NCI-H2171 (cell line): ENCODE measurements at regions not wholly inside any gene's neighbourhood (a gene's known extent, or its start where the extent isn't known, plus 50 kb on each side); places are given as distances from the start of the nearest gene placed in this dataset.

Experiments used
- DNase-seq: peaks from one replicate; lab custom pipeline; 2025; lab: John Stamatoyannopoulos, UW

DNA sequence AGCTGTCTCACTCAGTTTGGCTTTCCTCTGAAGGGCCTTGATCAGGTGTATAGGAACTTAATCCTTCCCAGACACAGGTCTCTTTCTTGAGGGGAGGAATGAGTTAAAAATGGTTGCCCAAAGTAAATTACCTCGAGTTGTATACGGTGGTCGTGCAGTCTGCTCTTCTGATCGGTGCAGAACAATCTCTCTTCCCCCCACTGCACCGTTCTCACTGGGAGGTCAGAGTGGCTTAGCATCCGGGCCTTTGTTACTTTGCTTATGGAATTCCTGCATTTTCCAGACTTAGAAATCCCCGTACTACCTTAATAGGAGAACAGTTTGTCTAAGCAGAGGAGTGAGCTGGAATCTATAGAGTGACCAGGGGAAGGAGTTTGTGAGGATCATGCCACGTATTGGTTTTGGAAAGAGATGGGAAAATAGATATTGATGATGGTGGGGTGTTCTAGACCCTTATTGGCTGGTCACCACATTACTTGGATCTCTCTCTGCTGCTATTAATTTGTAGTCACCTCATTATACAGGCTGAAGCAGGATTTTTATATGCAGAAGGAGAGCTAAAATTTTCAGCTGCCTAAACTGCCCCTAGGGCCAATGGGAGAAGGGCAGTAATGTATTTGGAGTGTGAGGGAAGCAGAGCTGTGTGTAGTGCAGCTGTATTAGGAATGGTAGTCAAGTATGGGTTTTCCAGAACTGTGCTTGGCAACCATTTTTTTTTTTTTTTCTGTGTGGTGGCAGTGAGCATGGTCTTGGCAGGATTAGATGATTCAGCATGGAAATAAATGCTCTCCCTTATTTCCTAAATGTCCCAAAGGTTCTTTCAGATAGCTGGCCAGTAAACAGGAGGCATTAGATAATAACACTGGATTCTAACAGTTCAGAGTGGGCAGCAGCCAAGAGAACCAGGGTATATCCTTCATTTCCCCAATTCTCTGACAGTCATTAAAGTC is 81.5 kb downstream of the NDUFS5 start:
- no peak for DNase-seq

- no peak for DNase-seq
Observed at GRCh38 chr1:39109644-39110043, 83.5 kb downstream of the NDUFS5 start.

- no peak for DNase-seq
Observed at GRCh38 chr1:39110325-39110851, 84.2 kb downstream of the NDUFS5 start.

- DNase-seq, result no peak
Observed at GRCh38 chr1:39110882-39111281, 84.7 kb downstream of the NDUFS5 start.

- DNase-seq, result no peak
Observed at GRCh38 chr1:39113109-39113743, 87.1 kb downstream of the NDUFS5 start.

GRCh38 chr1:39115271-39116110 is 89.0 kb upstream of the MACF1 start:
- no peak for DNase-seq

GRCh38 chr1:39116116-39116607 is 88.3 kb upstream of the MACF1 start:
- DNase-seq, result no peak

DNA sequence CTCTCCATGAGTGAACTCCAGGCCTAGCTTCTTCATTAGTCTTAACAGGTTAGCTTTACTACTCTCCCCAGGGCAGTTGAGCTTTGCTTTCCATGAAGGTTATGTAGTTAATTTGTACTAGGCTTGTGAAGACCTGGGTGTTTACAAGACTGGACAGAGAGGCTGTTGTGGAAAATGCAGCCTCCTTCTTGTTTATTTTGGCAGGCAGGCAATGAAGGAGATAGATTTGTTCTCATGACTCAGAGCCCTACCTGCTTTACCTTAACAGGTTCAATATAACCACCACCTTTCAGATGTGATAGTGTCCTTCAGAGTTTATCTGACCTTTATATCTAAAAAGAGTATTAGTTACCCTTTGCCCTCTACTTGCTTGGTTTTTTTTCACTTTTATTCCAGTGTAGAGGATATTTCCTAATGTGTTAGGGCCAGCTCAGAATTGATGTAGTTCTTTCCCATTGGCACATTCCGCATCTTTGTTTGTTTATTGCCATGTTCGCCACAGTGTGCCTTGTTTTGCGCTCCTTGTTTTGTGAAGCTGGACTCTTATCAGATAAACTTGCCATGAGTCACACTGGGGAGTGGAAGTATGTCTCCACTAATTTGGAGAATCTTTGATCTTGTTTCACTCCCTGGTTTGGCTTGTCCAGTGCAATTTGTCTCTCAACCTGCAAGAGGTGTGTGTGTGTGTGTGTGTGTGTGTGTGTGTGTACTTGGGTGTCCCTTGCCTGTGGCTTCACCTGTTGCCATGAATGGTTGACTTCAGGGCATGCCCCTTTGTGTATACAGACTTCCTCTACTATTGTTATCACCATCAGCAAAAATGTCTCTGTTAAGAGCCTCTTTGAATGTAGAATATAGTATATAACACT is 87.4 kb upstream of the MACF1 start:
- no peak for DNase-seq

- no peak for DNase-seq
Observed at GRCh38 chr1:39117899-39118450, 86.5 kb upstream of the MACF1 start.

DNA sequence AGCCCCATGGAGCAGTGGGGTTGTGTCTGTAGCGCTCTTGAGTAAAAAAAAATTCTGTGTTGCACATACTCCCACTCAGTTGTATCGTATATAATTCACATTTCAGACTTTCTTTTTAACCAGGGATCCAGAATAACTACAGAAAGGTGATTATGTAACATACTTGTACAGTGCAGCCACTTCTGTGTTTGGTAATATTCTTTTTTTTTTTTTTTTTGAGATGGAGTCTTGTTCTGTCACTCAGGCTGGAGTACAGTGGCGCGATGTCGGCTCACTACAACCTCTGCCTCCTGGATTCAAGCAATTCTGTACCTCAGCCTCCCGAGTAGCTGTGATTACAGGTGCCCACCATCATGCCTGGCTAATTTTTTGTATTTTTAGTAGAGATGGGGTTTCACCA is 82.4 kb upstream of the MACF1 start:
- DNase-seq, result no peak

DNA sequence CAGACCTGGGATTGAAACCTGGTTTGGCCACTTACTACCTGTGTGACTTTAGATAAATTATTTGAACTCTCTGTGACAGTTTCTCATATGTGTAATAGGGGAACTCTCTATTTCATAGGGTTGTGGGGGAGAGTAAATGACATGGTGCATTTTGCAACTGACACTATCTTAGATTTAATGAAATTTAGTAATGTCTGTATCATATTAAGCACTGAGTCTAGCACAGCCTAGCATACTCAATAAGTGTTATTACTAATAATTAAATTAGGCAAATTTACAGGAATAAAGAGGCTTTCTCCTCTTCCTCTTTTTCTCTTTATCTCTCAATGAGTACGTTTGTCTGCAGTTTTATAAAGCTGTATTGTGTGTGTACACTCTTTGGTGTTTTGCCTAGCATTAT is 80.2 kb upstream of the MACF1 start:
- no peak for DNase-seq

- DNase-seq, result no peak
Observed at GRCh38 chr1:39127513-39127912, 77.0 kb upstream of the MACF1 start.

DNA sequence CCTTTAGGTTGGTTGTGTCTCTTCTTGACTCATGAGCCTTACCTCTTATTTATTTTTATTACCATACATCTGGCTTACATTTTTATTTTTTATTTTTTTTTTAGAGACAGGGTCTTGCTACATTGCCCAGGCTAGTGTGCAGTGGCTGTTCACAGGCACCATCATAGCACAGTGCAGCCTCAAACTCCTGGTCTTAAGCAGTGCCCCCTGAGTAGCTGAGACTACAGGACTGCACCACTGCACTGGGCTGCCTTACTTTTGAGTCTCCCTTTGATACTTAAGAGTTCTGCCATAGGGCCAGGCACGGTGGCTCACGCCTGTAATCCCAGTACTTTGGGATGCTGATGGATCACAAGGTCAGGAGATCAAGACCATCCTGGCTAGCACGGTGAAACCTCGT is 76.4 kb upstream of the MACF1 start:
- no peak for DNase-seq

- no peak for DNase-seq
Observed at GRCh38 chr1:39128959-39129358, 75.5 kb upstream of the MACF1 start.

DNA sequence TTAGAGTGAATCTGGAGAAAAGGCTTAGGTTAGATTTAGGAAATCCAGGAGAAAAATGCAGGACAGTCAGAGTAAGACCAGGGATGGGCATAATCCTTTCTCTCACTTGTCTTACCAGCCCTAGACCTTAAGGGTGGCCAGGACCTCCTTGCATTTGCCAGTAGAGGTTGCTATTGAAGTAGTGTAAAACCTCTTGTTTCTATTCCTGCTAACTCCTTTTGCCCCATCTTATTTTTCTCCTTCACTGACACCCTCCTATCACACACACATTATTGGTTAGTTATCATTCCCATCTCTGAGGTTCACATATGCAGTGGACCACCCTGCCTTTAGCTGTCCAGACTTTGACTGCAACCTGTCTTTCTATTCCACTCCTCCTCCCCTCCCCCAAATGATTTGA is 75.0 kb upstream of the MACF1 start:
- no peak for DNase-seq

GRCh38 chr1:39130325-39130724 is 74.2 kb upstream of the MACF1 start:
- no peak for DNase-seq

DNA sequence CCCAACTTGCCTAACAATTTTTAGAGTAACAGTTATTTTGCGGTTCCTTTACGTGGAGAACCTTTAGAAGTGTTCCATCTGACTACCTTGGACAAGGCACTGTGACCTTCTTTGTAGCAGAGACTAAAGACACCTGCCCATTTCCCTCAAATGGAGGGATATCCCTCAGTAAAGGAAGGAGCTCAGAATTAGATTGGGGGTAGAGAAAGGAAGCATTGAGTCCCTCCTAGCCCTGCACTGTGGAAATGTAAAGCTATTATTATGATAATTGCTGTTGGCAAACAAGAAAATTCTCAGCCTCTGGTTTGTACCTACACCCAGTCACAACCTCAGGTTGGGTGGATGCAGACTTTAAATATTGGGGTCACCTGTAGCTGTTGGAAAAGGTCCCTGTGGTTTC is 72.6 kb upstream of the MACF1 start:
- DNase-seq, result no peak

DNA sequence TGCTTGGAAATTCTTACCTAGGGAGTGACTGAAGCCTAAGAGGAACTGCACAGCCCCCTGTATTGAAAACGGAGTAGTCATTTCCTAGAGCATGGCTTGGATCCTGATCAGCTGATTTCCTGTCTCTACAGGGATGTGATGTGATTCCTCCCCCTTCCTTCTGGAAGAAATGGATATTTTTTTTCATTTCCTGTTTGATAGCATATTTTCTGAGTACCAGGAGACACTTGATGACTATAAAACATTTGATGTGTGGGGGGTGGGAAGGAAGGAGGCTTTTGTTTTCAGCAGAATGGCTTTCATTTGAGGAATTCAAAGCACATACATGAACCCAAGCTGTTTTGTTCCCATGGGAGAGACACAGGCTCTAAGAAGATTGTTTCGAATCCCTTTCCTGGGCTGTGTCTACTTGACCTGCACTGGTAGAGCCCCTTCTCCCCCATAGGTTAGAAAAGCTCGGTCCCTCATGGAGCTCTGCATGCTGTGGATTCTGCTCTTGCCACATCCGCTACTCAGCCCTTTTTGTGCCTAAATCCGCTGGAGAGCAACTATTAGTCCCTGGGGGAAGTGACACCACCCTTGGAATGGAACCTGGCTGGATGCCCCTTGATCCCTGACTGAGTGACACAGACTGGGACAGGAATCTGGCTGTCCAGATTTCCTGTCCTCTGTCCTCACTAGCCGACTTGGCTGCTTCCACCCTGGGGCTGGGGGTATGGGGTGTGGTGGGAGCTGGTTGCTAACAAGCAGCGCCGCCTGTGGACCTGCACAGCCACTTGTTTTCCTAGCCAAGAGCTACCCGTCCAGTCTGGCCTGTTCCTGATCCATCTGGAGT is 71.8 kb upstream of the MACF1 start:
- DNase-seq, result no peak

DNA sequence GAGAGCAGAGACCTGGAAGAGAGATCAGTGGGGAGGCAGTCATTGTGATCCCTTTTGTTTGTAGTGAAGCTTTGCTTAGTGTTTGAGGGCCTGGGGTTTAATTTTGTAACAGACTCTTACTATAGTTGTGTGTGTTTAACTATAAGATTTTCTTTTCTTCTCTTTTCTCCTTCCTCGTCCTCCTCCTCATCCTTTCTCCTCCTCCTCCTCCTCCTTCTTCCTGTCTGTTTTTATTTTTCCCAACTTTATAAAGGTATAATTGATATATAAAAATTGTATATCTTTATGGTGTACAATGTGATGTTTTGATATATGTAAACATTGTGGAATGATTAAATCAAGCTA is 71.2 kb upstream of the MACF1 start:
- no peak for DNase-seq

- no peak for DNase-seq
Observed at GRCh38 chr1:39134768-39135333, 69.6 kb upstream of the MACF1 start.
